HG03175 (cell line): ENCODE measurements at regions not wholly inside any gene's neighbourhood (a gene's known extent, or its start where the extent isn't known, plus 50 kb on each side); places are given as distances from the start of the nearest gene placed in this dataset.

ENCODE experiments used
- ATAC-seq: cut with Tn5 transposase; IDR thresholded peaks from one replicate; pipeline ENCODE4 v1.9.1; 2021; ENCODE audit warnings: mild to moderate bottlenecking, moderate library complexity; ENCODE audit not compliant: unreplicated experiment

DNA sequence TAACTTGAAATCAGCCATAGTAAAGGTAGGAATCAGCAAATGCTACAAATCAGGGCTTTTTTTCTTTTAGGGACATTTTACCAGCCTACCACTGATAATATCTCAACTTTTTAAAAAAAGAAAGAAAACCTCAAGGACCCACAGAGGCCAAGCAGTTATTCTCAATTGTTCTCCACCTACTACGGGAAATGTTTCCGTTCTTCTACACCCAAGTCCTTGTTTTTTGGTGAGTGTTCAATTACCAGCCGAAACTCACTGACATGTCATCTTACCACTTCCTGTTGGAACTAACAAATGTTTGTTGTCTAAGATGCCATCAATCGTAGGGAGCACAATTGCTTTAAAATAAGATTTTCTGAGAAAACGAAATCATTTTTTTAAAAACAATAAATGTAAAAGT lies 50.2 kb upstream of the CDK1 start:
- no peak for ATAC-seq

DNA sequence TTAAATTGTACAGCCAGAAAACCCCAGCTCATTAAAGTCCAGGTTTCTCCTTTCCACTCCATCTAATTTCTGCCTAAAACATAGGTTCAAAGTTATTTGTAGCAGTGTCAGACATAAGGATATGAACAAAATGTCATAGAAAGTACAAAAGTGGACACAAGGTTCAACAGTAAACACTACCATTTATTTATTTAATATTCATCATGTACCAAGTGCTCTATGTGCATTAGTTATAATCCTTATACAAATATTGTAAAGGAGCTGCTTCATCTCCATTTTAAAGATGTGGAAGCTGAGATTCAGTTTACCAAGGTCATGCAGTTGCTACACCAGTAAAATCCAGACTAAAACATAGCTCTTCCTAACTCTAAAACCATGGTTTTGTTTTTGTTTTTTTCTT lies 52.0 kb upstream of the CDK1 start:
- ATAC-seq, result no peak

DNA sequence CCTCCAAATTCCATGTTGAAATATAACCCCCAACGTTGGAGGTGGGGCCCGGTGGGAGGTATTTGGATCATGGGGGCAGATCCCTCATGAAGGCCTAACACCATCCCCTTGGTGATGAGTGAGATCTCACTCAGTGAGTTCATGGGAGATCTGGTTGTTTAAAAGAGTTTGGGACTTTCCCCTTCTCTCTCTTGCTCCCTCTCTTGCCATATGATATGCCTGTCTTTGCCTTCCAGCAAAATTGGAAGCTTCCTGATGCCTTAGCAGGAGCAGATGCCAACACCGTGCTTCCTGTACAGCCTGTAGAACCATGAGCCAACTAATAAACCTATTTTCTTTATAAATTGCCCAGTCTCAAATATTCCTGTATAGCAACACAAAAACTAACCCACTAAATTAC lies 55.7 kb upstream of the CDK1 start:
- no peak for ATAC-seq

DNA sequence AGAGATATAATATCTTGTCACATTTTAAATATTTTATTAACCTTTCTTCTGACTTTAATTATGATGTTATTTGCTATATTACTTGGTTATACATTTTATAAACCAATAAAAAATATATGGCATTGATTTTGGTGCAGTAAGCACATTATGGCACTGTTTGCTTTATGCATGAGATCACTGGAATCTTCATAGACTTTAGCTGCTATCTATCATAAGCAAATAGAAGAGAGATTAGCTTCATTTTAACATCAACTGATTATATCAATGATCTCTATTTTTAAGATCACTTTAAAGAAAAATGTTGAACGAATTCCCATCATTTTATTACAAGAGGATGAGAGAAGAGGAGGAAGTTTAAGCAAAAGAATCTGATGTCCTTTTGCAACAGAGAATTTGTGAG lies 58.6 kb upstream of the CDK1 start:
- ATAC-seq, result no peak

DNA sequence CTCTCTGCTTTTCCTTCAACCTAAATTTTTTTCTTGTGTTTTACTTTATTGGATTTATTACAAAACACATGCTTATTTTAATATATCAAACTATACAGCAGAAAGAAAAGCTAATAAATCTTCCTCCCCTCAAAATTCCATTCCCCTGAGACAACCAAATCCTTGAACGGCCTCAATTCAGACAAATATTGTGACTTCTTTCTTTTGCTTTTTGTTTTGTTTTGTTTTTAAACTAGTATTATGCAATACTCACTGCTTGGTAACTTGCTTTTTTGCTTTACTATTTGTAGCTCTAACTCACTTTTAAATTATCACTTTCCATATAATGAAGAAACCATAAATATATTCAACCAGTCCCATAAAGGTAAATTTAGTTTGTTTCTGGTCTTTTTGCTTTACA lies 59.4 kb upstream of the CDK1 start:
- ATAC-seq, result no peak

DNA sequence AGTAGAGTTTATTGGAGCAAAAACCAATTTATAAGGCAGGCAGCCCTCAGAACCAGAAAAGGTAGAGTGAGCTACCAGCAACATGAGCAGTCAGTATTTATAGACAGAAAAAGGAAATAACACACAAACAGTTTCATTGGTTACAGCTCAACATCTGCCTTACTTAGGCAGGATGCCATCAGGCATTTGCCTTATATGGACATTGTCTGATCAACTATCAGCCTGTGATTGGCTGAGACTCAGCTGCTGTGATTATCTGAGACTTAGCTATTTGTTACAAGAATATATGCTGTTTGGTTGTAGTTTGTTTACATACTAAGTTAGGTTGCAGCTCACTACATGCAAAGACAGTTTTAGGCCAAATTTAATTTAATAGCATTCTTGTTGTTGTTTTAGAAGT lies 60.4 kb upstream of the CDK1 start:
- ATAC-seq, result peak; percentile 86

DNA sequence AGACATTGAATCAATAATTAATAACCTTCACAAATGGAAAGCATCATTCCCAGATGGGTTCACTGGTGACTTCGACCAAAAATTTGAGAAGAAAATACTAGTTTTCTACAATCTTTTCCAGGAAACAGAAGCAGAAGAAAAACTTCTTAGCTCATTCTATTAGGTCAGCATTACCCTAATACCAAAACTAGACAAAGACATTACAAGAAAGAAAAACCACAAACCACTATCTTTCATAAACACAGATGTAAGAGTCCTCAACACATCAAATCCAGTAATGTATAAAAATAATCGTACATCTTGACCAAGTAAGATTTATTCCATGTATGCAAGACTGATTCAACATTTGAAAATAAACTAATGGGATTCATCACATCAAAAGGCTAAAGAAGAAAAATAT lies 64.0 kb upstream of the CDK1 start:
- no peak for ATAC-seq

DNA sequence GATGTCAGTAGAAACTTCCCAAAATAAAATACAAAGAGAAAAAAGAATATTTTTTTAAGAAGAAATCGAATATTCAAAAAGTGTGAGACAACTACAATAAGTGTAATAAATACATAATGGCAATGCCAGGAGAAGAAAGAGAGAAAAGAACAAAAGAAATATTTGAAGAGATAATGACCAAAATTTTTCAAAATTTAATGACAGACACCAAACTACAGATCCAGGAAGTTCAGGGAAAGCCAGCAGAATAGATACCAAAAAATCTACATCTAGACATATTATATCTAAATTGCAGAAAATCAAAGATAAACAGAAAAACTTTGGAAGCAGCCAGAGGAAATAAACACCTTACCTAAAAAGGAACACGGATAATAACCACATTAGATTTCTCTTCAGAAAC lies 66.8 kb upstream of the CDK1 start:
- no peak for ATAC-seq

DNA sequence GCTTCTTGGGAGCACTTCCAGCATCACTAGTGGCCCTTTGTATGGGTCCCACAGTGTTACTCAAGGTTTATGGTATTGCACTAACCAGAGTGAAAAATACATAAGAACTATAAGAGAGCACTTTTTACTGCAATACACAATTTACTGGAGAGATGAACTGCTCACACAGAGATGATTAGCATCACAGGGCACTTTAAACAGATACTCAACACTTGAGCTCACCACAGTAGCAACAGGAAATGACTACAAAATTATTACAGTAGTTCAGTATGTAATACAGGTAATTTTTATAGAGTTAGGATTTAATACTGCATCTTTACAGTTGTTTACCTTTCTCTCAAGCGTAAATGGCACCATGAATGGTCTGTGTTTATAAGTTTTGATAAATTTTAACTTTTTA lies 68.2 kb upstream of the CDK1 start:
- no peak for ATAC-seq

DNA sequence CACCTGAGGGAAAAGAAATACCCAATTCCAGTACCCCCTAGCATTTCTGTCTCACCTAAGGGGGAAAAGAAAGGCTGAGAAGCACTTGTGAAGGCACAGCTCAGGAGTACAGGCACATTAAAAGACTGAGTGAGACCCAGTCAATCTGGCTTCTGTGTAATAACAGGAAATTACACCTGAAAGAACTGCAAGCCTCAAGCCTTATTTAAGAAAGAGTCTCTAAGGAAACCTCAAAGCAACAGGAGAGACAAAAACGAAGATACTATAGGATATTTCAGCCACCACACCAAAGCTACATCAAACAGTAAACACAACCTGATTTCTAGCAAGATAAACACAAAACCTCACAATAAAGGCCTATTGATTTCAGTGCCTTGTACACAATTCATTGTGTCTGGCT lies 69.6 kb upstream of the CDK1 start:
- ATAC-seq, result no peak

DNA sequence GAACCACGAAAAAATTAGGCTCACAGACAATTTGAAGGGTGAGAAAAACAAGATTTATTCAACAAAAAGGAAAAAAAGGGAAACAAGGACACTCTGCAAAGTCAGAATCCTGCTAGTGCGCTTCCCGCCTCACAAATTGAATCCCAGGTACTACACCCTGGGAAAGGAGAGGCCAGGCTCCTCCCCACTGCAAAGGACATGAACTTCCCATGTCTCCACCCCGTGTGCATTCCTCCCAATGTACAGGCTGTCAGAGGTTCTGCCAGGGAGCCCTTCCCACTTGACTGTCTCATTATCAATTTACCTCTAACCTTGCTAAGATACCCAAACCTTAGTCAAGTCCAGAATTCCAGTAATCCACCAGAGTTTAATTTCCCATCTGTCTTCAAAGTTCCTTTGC lies 70.4 kb upstream of the CDK1 start:
- ATAC-seq, result no peak

DNA sequence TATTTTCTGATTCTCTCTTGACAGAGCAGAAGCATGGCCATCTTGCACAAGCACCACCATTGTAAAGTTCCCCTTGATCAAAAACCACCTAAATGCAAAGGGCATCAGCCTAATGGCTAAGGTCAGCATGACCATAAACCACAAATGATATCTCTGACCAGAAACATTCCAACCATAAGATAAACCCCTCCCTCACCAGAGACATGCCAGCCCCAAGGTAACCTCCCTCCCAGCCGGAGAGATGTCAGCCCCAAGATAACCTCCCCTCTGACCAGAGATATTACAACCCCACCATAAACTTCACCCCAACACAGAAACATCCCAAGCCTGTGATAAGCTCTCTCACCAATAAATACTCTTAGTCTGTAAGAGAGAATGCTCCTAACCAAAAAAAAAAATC lies 72.1 kb upstream of the CDK1 start:
- ATAC-seq, result no peak

DNA sequence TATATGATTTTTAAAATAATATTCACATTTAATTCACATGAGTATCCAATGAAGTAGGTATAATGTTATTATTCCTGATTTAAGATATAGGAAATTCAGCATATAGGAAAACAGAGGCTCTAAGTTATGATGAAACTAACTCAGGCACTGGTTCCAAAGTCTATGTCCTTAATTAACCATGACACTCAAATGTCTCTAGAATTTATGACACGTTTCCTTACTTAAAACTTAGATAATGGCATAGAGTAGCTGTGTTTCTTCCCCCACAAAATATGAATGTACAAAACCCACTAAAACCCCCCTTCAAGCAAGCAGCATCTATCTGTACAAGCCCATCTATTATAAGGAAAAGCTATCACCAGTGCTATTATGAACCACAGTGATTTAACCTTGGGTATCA lies 72.9 kb upstream of the CDK1 start:
- ATAC-seq, result no peak

DNA sequence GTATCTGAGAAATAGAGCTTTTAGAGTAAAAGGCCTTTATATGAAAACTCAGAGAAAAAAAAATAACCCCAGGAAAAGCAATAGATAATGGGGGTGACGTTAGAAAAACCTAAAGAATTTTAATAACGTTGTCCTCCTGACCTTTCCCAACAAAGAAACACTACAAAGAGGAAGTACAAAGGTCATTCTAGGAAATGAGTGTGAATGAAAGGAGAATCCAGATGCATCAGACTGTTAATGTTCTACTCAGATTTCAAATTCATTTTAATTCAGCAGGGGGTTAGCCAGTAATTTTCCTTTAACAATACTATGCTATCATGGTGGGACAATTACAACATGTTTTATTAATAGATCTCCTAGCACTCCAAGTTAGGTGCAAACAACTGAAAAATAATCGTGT lies 73.8 kb upstream of the CDK1 start:
- no peak for ATAC-seq

DNA sequence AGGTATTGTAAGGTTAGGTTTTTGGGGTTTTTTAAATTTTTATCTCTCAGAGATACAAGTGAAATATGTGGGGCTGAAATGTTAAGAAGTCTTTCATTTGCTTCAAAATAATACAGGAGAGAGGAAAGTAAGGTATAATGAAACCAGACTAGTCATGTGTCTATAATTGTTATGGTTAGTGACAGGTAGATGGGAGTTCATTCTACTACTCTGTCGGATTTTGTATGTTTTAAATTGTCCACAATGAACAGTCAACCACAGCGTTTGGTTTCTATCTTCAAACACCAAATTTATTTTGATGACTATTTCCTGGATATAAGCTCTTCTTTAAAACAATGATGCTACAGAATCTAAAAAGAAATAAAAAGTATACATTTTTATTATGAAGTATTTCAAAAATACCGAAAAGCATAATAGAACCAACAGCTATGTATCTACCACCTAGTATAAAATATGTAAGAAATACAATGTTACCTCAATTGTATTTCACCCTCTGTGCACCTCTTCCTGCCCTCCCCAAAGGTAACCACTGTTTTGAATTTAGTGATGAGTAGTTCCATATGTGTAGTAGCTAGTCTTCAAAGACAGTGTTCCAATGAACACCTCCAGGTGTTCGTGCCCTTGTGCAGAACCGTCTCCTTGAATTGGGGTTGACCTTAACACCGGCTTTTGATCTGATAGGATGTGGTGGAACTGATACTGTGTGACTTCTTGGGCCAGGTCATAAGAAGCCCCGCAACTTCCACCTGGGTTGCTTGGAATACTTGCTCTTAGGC lies 74.8 kb upstream of the CDK1 start:
- ATAC-seq, result no peak

DNA sequence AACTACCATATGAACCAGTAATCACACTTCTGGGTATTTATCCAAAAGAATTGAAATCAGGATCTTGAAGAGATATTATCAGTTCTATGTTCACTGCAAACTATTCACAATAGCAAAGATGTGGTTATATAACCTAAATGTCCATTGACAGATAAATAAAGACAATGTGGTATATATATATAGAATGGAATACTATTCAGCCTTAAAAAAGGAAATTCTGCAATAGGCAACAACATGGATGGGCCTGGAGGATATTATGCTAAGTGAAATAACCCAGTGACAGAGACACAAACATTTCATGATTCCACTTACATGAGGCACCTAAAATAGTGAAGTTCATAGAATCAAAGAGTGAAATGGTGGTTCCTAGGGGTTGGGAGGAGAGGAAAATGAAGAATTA lies 90.6 kb upstream of the CDK1 start:
- ATAC-seq, result no peak

DNA sequence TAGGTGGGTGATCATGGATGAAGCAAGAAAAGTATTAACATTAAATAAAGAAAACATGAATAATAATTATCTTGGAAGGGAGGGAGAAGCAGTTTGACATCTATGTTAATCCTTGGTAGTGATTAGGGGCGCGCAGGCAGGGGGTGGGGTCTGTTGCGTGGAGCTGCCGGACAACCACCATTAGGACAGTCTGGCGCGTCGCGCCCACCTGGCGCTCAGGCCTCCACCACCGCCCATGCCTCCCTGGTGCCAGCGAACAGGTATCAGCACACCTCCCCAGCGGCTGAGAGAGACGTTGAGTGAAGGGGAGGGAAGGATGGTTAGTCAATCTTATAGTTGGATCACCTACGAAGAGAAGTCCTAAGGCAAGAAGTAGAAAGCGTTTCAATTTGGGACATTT lies 94.2 kb upstream of the CDK1 start:
- no peak for ATAC-seq

DNA sequence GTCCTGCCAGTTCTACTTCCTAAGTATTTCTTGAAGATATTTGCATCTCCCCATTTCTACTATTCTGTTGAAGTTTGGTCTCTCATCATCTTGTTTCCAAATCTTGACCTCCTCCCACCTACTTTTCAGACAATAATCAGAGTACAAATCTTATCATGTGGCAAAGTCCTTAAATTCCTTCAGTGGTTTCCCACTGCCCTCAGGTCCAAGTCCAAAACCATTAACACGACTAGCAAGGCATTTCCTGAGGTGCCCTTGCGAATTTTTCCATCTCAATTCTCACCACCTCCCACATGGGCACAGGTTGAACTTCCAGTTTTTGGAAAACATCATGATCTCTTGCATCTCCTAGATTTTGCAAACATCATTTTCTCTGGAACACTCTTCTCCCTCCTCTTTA lies 97.2 kb upstream of the CDK1 start:
- ATAC-seq, result no peak

DNA sequence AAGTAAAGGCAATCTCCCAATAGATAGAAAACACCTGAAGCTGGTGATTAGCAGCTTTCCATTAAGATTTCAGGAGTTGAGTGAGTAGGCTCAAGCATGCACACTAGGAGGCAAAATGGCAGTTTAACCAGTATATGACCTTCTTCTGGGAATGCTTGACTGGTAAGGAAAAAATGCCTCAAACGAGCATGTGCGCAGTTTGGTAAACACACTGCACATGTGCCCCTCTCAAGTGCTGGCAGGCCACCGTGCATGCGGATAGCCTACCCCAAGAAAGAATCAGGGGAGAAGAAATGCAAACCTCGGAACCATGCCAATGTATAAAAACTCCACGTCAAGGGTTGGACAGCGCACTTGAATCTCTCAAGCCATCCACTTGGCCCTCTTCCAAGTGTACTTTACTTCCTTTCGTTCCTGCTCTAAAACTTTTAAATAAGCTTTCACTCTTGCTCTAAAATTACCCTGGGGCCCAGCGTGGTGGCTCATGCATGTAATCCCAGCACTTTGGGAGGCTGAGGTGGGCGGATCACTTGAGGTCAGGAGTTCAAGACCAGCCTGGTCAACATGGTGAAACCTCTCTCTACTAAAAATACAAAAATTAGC lies 98.8 kb upstream of the CDK1 start:
- no peak for ATAC-seq

DNA sequence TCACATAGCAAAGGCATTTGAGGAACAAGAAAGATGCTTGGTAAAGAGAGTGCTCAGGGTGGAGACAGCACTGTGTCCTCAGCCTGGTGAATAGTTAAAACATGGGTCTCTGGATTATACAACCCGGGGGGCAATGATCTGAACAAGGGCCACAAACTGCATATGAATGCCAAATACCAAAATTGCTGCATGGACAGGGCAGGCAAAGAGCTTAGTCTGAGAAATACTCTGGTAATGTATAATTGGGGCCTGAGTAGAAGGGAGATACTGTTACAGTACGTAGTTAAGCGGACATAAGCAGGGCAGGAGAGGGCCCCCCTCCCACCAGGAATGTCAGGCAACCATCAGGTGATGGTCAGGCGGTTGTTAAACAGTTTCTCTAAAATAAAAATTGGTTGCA lies 99.3 kb upstream of the CDK1 start:
- ATAC-seq, result no peak

DNA sequence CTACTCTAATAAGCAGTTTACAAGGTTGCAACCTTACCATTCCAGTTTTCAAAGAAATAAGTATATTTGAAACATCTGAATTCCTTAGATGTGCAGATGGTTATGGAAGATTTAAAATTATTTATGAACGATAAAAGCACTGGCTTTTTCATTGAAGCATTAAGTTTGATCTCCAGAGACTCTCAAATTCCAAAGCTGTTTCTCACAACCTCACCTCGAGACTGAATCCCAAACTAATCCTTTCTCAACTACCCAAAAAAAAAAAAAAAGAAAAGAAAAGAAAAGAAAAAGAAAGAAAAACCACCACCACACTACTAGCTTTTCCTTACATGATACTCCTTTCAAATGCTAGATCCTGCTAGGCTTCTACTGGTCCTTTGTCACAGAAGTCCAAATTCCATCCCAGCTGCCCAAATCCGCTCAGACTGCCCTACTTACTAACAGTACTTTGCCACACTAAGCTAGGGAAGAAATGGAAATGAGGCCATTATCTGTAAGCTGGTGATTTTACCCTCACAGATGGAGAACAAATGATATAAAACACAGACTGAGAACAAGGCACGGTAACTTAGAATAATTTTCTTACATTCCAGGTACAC lies 100.6 kb upstream of the CDK1 start:
- ATAC-seq, result no peak

DNA sequence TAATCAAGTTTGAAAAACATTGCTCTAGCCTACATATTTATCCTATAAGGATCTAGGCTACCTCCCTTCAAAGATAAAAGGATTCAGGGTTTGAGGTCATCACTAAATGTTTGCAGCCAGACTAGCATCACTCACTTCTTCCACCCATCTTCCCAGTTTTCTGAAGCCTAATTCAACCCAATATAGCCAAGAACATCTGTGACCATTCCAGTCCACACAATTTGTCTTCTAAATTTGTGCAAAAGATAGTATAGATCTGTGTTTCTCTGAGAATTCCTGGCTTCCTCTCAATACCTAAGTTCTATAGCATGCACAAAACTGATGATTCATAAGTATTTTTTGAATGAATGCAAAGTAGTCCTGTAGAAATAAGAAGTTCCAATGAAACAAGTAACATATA lies 103.0 kb upstream of the CDK1 start:
- ATAC-seq, result no peak

DNA sequence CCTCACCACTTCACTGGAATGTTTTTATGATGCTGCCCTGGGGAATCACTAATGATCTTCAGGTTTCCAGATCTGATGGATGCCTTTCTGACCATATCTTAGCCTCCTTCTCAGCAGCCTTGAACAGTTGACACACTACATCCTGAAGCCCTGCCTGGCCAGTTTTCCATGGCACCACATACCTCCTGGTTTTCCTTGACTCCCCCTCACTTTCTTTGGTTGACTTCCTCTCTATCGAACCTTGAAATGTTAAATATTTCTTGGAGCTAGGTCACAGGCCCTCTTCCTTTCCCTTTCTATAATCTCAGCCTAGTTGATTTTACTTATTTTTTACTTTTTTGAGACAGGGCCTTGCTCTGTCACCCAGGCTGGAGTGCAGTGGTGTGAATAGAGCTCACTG lies 108.8 kb upstream of the CDK1 start:
- no peak for ATAC-seq
